HG02763 (cell line): ENCODE measurements at regions not wholly inside any gene's neighbourhood (a gene's known extent, or its start where the extent isn't known, plus 50 kb on each side); places are given as distances from the start of the nearest gene placed in this dataset.

Experiments
- ATAC-seq: cut with Tn5 transposase; IDR thresholded peaks from one replicate; pipeline ENCODE4 v1.9.1; 2021; ENCODE audit warnings: mild to moderate bottlenecking, moderate library complexity; ENCODE audit not compliant: unreplicated experiment

GRCh38 chr16:86207350-86207749 lies 303.0 kb upstream of the FOXF1 start:
- ATAC-seq, result no peak

DNA sequence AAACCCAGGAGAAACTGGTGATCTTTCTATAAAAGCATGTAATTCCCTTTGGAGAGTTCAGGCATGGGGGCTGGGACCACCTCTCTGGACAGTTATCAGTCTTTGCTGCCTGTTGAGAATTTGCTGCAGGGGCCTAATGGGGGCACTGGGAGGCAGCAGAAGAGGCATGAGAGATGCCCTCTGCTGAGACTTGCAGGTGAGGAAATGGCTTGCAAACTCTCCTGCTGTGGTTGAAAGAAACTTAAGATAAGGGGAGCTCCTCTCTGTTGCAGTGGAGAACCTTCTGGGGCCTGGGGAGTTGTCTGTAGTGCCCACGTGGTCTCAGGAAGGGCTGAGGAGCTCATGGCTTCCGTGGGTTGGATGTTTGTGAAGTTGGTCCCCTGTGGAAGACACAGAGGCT lies 301.1 kb upstream of the FOXF1 start:
- ATAC-seq, result no peak

DNA sequence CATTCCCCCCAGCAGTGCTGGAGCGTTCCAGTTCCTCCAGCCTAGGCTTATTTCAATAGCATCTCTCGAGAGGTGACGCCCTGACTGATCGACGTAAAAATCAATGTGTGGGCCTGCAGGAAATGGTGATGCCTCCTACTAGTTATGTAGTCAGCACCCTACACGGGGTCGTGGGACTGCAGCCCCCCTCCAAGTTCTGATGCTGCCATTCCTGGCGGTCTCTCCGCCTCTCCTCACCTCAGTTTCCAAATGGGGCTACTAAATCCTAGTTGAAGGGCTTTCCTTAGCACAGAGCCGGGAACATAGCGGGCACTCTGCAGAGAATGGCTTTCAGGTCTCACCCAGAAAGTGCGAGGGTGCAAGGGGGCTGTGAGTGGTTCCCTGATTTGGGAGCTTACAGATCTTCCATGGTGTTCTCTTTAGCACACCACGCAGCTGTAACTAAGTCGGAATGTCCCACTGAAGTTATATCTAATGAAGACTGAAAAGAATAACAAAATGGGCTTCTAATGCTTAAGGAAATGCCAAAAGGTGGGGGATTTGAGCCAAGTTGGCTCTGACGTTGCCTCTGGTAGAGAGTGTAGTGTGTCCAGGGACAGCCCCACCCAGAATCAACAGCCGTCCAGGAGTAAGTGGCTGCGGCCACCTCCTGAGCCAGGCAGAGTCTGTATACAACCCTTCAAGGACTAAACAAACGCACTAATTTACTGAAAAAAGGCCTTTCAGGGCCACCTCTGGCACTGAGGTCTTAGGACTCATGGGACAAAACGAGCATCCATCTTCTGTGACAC lies 299.7 kb upstream of the FOXF1 start:
- ATAC-seq, result no peak

GRCh38 chr16:86211265-86211664 lies 299.1 kb upstream of the FOXF1 start:
- no peak for ATAC-seq

GRCh38 chr16:86211800-86212199 lies 298.5 kb upstream of the FOXF1 start:
- no peak for ATAC-seq

DNA sequence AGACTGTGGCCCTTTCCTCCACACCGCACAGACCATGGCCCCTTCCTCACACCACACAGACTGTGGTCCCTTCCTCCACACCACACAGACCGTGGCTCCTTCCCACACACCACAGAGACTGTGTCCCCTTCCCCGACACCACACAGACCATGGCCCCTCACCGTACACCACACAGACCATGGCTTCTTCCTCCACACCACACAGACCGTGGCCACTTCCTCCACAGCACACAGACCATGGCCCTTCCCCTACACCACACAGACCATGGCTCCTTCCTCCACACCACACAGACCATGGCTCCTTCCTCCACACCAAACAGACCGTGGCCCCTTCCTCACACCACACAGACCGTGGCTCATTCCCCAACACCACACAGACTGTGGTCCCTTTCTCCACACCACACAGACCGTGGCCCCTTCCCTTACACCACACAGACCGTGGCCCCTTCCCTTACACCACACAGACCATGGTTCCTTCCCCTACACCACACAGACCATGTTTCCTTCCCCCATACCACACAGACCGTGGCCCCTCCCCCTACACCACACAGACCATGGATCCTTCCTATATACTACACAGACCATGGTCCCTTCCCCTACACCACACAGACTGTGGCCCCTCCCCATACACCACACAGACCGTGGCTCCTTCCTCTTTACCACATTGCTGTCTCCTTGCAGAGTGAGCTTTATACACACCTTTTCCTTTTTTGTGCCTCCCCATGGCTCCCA lies 297.5 kb upstream of the FOXF1 start:
- ATAC-seq, result no peak

- ATAC-seq, result no peak
Observed at GRCh38 chr16:86213437-86214205, 296.7 kb upstream of the FOXF1 start.

DNA sequence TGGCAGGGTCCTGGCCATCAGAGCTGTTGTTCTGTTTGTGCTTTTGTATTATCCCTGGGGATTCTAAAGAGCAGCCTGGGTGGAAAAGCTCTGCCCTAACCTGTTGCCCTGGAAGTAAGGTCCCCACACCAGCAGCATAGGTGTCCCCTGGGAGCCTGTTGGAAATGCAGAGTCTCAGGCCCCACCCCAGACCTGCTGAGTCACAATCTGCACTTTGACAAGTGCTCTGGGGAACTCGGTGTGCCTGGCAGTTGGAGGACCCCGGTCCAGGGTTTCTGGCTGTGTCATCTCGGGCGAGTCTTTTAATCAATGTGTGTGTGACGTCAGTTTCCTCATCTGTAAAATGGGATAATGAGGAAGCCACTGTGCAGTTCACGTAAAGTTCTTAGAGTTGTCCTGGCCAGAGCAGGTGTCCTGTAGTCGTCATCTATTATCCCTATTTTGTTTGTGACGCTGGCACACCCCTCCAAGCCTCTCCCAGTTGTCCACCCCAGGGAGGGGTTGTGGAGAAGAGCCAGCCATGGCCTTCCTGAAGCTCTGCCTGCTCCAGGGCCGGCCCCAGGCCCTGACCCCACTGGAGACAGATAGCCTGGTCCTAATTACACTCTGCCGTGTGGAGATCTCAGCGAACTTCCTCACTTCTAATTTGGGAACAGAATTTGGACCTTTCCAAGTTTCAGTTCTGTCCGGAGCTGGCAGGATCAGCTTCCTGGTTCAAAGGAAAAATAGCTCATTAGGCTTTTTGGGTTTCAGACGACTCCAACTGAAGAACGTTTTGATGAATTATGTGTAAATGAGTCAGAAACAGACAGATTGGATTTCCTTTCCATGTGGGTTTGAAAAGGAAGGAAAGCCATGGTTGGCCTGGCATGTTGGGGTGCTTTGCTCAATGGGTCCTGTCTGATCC lies 295.7 kb upstream of the FOXF1 start:
- no peak for ATAC-seq

DNA sequence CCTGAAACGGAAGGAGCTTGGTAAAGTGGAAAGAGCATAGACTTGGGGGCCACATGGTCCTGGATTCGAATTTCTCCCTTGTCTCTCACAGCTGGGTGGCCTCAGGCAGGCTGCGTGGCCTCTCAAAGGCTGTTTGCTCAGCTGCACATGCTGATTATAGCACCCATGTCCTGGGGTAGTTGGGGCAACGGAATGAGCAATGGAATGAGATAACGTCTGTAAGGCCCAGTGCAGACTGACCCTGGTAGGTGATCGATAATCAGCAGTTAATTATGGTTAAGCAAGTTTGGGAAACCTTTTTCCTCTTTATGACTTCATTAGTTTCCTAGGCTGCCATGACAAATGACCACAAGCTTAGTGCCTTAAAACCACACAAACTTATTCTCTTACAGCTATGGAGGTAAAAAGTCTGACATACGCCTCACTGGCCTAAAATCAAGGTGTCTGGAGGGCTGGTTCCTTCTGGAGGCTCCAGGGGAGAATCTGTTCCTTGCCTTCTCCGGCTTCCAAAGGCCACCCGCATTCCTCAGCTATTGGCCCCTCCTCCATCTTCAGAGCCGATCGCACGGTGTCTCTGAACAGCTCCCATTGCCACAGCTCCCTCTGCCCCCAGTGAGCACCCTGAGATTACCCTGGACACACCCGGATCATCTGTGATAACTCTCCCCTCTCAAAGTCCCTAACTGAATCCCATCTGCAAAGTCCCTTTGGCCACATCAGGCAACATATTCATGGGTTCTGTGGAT lies 294.9 kb upstream of the FOXF1 start:
- no peak for ATAC-seq

DNA sequence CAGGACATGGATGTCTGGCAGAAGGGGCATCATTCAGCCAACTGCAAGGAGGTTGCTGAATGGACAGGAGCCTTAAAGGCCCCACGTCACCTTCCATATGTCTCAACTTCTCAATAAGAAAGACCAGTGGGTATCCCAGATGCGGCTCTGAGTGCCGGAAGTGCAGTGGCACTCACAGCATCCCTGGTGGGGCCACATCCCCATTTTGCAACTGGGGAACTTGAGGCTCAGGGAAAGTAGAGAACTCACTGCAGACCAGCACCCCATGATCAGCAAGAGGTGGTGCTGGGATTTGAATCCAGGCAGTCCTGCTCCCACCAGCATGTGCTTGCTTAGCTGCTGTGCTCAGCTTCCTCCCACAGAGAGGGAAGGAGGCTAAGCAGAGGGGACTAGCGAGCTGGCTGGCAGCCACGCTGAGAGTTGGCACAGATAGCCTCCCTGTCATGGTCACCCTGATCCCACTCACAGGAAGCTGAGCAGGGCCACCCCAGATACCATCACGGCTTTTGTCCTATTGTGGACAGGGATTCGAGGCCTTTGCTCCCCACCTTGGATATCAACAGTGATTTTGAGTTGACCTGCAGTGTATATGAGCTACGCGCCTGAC lies 294.2 kb upstream of the FOXF1 start:
- no peak for ATAC-seq

GRCh38 chr16:86216591-86216990 lies 293.7 kb upstream of the FOXF1 start:
- ATAC-seq, result no peak

GRCh38 chr16:86217001-86217890 lies 293.1 kb upstream of the FOXF1 start:
- ATAC-seq, result no peak

- ATAC-seq, result no peak
Observed at GRCh38 chr16:86217891-86218270, 292.4 kb upstream of the FOXF1 start.

GRCh38 chr16:86218479-86219170 lies 291.7 kb upstream of the FOXF1 start:
- no peak for ATAC-seq

- no peak for ATAC-seq
Observed at GRCh38 chr16:86219655-86220445, 290.5 kb upstream of the FOXF1 start.

- ATAC-seq, result no peak
Observed at GRCh38 chr16:86220561-86220960, 289.8 kb upstream of the FOXF1 start.

DNA sequence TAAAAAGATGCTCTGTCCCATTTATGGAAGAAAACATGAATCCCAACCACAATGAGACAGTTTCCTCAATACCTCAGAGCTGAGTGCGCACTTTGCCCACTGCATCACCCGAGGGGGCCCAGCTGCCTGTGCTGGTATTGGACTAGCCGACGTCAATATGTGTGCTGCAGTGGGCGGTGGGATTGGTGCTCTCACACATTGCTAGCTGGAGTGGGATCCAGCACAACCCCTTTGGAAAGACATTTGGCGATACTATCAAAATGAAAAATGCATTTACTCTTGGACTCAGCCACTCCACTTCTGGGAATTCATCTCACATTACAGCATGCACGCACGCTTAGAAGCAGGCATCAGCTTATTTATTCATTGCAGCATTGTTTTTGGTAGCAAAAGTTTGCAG lies 289.2 kb upstream of the FOXF1 start:
- no peak for ATAC-seq
